T-helper 17 cell (primary cell): ENCODE measurements at regions not wholly inside any gene's neighbourhood (a gene's known extent, or its start where the extent isn't known, plus 50 kb on each side); places are given as distances from the start of the nearest gene placed in this dataset.

Source experiments
- ATAC-seq: fragments of 150-1000 bp; cut with Tn5 transposase; 2 replicates; pipeline ENCODE4 v1.10.0; 2021; ENCODE audit warnings: mild to moderate bottlenecking, moderate library complexity
- DNase-seq, 3 donors: peaks; one replicate each; pipeline versions ENCODE4 v3.0.0 to v3.0.0-alpha.2; 2020 to 2021
- H3K9me3 ChIP-seq: one replicate; pipeline ENCODE4 v1.7.0; 2013; ENCODE audit warnings: low read length, mild to moderate bottlenecking; ENCODE audit not compliant: control insufficient read depth, poor library complexity, severe bottlenecking
- H3K27ac Mint-ChIP-seq: one replicate; pipeline ENCODE4 v1.8.0; 2022; ENCODE audit warnings: mild to moderate bottlenecking, moderate library complexity, mixed read lengths
- H3K27me3 Mint-ChIP-seq: one replicate; pipeline ENCODE4 v1.8.0; 2022; ENCODE audit warnings: mixed read lengths
- H3K36me3 Mint-ChIP-seq: one replicate; pipeline ENCODE4 v1.8.0; 2022; ENCODE audit warnings: low read depth, mixed read lengths
- H3K4me1 Mint-ChIP-seq: one replicate; pipeline ENCODE4 v1.8.0; 2022; ENCODE audit warnings: mild to moderate bottlenecking, mixed read lengths
- H3K4me3 Mint-ChIP-seq: one replicate; pipeline ENCODE4 v1.8.0; 2022; ENCODE audit warnings: mild to moderate bottlenecking, moderate library complexity, mixed read lengths

- H3K9me3 ChIP-seq = no peaks in the 10 kb centered on the region
- no peak for DNase-seq
- Mint-ChIP-seq H3K36me3 (no peaks in the 10 kb centered on the region), H3K27ac (no peak overlapping the region), H3K27me3 (no peaks in the 10 kb centered on the region), H3K4me3 (no peak overlapping the region), H3K4me1 (no peaks in the 10 kb centered on the region)
- ATAC-seq = no peak
Measured at GRCh38 chr7:41463770-41464470, 239.0 kb downstream of the INHBA start.

DNA sequence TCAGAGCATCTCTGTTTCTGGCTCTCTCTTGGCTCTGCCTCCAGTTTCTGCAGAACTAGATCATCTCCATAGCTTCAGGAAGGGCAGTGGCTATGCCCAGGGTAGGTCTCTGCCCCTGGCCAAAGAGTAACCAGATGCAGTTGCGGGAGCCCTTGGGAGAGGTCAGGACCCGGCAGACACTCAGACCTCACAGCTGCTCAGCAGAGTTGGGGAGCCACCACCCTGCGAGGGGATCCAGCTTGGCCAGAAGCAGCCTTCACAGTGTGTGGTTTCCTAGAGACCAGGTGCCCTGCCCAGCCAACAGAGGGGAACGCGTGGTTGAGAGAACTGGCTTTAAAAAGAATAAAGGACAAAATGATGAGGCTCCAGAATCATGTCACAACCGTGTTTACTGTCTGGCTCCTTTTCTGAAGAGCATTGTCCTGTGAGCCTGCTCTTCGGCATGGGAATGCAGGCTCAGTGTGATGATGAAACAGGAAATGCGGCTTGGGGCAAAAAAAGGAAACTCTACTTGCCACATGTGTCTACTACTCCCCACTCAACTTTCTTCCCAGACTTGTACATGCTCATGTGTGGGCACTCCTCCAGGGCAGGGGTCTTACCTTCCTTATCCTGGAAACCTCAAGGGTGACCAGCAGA lies 243.1 kb downstream of the INHBA start:
- ATAC-seq (no peak), DNase-seq (no peak)
- Mint-ChIP-seq H3K4me1 (no peaks in the 10 kb centered on the region), H3K36me3 (no peaks in the 10 kb centered on the region), H3K27me3 (no peaks in the 10 kb centered on the region), H3K4me3 (no peak overlapping the region), H3K27ac (no peak overlapping the region)
- no peaks in the 10 kb centered on the region for H3K9me3 ChIP-seq

- no peak overlapping the region for H3K4me3 Mint-ChIP-seq
- no peak overlapping the region for H3K27ac Mint-ChIP-seq
- H3K36me3 Mint-ChIP-seq = no peaks in the 10 kb centered on the region
- H3K4me1 Mint-ChIP-seq = no peaks in the 10 kb centered on the region
- ATAC-seq (no peak), DNase-seq (no peak)
- H3K27me3 Mint-ChIP-seq = no peaks in the 10 kb centered on the region
- H3K9me3 ChIP-seq = no peaks in the 10 kb centered on the region
Measured at GRCh38 chr7:41459183-41459582, 243.7 kb downstream of the INHBA start.

- Mint-ChIP-seq H3K36me3 (no peaks in the 10 kb centered on the region), H3K4me1 (no peaks in the 10 kb centered on the region)
Measured at GRCh38 chr7:41457832-41458437, 245.0 kb downstream of the INHBA start.

GRCh38 chr7:41451826-41452225 lies 251.1 kb downstream of the INHBA start:
- no peaks in the 10 kb centered on the region for H3K4me1 Mint-ChIP-seq
- ATAC-seq (no peak), DNase-seq (no peak)
- no peak overlapping the region for H3K4me3 Mint-ChIP-seq
- H3K27ac Mint-ChIP-seq = no peak overlapping the region
- H3K9me3 ChIP-seq = no peaks in the 10 kb centered on the region
- H3K27me3 Mint-ChIP-seq = no peaks in the 10 kb centered on the region
- H3K36me3 Mint-ChIP-seq = no peaks in the 10 kb centered on the region

More at GRCh38 chr7:41457832-41458437, 245.0 kb downstream of the INHBA start:
- Mint-ChIP-seq H3K27me3 (no peaks in the 10 kb centered on the region), H3K27ac (no peak overlapping the region), H3K4me3 (no peak overlapping the region)
- no peaks in the 10 kb centered on the region for H3K9me3 ChIP-seq
- ATAC-seq (no peak), DNase-seq (no peak)

- Mint-ChIP-seq H3K4me1 (no peaks in the 10 kb centered on the region), H3K27me3 (no peaks in the 10 kb centered on the region), H3K4me3 (no peak overlapping the region)
Measured at GRCh38 chr7:41449694-41450093, 253.2 kb downstream of the INHBA start.

DNA sequence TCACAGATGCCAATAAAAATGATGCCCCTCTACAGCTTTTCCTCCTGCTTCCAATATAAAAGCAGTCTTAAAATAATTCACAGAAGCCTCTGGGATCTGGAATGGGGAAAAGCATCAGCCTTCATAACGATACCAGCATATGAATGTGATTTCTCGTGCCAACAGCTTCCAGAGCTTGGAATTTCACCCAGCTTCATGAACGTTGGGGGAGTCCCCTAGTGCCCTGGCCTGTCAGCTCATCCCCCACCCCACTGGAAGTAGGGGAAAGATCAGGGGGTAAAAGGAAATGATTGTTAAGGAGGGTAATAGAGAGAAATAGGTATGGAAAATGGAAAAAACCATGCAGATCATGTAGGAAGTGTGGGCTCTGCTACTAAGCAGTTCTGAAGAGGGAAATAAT lies 253.6 kb downstream of the INHBA start:
- Mint-ChIP-seq H3K4me1 (no peaks in the 10 kb centered on the region), H3K27ac (no peak overlapping the region), H3K27me3 (no peaks in the 10 kb centered on the region), H3K36me3 (no peaks in the 10 kb centered on the region), H3K4me3 (no peak overlapping the region)
- no peaks in the 10 kb centered on the region for H3K9me3 ChIP-seq
- DNase-seq (no peak), ATAC-seq (no peak)

More at GRCh38 chr7:41449694-41450093, 253.2 kb downstream of the INHBA start:
- Mint-ChIP-seq H3K27ac (no peak overlapping the region), H3K36me3 (no peaks in the 10 kb centered on the region)
- H3K9me3 ChIP-seq = no peaks in the 10 kb centered on the region
- DNase-seq (no peak), ATAC-seq (no peak)

DNA sequence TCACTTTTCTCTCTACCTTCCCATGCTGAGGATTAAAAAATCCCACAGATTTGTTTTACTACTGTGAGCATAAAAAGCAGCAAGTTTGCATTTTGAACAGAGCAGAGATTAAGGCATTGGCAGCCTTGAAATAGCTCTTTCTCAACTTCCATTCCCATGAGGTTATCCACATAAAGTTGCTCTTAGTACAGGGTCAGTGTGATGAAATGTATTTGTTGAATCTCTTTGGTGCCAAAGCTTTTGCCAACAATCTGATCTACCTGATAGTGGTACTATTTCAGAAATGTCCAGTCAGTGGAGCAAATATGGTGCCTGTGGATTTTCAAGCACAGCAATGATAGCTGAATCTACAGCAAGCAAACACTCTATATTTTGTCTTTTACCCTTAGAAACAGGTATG lies 254.8 kb downstream of the INHBA start:
- no peak for DNase-seq
- no peak overlapping the region for H3K27ac Mint-ChIP-seq
- no peak overlapping the region for H3K4me3 Mint-ChIP-seq
- no peak for ATAC-seq
- H3K9me3 ChIP-seq = no peaks in the 10 kb centered on the region
- no peaks in the 10 kb centered on the region for H3K4me1 Mint-ChIP-seq
- H3K27me3 Mint-ChIP-seq = no peaks in the 10 kb centered on the region
- no peaks in the 10 kb centered on the region for H3K36me3 Mint-ChIP-seq

- no peak overlapping the region for H3K4me3 Mint-ChIP-seq
- no peaks in the 10 kb centered on the region for H3K9me3 ChIP-seq
- no peak for ATAC-seq
- H3K27ac Mint-ChIP-seq = no peak overlapping the region
- DNase-seq = no peak
- H3K27me3 Mint-ChIP-seq = no peaks in the 10 kb centered on the region
- no peaks in the 10 kb centered on the region for H3K36me3 Mint-ChIP-seq
- H3K4me1 Mint-ChIP-seq = no peaks in the 10 kb centered on the region
Measured at GRCh38 chr7:41447450-41448042, 255.3 kb downstream of the INHBA start.

- no peak for DNase-seq
Measured at GRCh38 chr7:41446606-41447449, 256.1 kb downstream of the INHBA start.

GRCh38 chr7:41445946-41446345 lies 256.9 kb downstream of the INHBA start:
- H3K9me3 ChIP-seq = no peaks in the 10 kb centered on the region
- Mint-ChIP-seq H3K4me3 (no peak overlapping the region), H3K4me1 (no peaks in the 10 kb centered on the region), H3K27me3 (no peaks in the 10 kb centered on the region), H3K27ac (no peak overlapping the region), H3K36me3 (no peaks in the 10 kb centered on the region)
- ATAC-seq = no peak
- DNase-seq = no peak

More at GRCh38 chr7:41446606-41447449, 256.1 kb downstream of the INHBA start:
- H3K9me3 ChIP-seq = no peaks in the 10 kb centered on the region
- Mint-ChIP-seq H3K27me3 (no peaks in the 10 kb centered on the region), H3K4me3 (no peak overlapping the region), H3K36me3 (no peaks in the 10 kb centered on the region), H3K27ac (no peak overlapping the region), H3K4me1 (no peaks in the 10 kb centered on the region)
- ATAC-seq = no peak

- H3K4me1 Mint-ChIP-seq = no peaks in the 10 kb centered on the region
- DNase-seq (no peak), ATAC-seq (no peak)
- no peaks in the 10 kb centered on the region for H3K9me3 ChIP-seq
- no peaks in the 10 kb centered on the region for H3K27me3 Mint-ChIP-seq
- no peak overlapping the region for H3K27ac Mint-ChIP-seq
- no peaks in the 10 kb centered on the region for H3K36me3 Mint-ChIP-seq
- no peak overlapping the region for H3K4me3 Mint-ChIP-seq
Measured at GRCh38 chr7:41445432-41445831, 257.5 kb downstream of the INHBA start.

GRCh38 chr7:41439515-41439879 lies 263.4 kb downstream of the INHBA start:
- no peak for ATAC-seq
- H3K4me1 Mint-ChIP-seq = no peaks in the 10 kb centered on the region
- DNase-seq = no peak
- H3K9me3 ChIP-seq = no peaks in the 10 kb centered on the region
- H3K27ac Mint-ChIP-seq = no peak overlapping the region
- H3K4me3 Mint-ChIP-seq = no peak overlapping the region
- no peaks in the 10 kb centered on the region for H3K27me3 Mint-ChIP-seq
- H3K36me3 Mint-ChIP-seq = no peaks in the 10 kb centered on the region
